Occipital lobe (tissue), 1 donor: ENCODE measurements at regions not wholly inside any gene's neighbourhood (a gene's known extent, or its start where the extent isn't known, plus 50 kb on each side); places are given as distances from the start of the nearest gene placed in this dataset.

Source experiments
- DNase-seq: peaks from one replicate; lab custom pipeline; 2025; lab: John Stamatoyannopoulos, UW

GRCh38 chr4:31360786-31361185 lies 640.6 kb downstream of the PCDH7 start:
- no peak for DNase-seq

GRCh38 chr4:31362756-31363155 lies 642.6 kb downstream of the PCDH7 start:
- no peak for DNase-seq

GRCh38 chr4:31365006-31365690 lies 645.0 kb downstream of the PCDH7 start:
- no peak for DNase-seq

GRCh38 chr4:31366041-31366440 lies 645.9 kb downstream of the PCDH7 start:
- DNase-seq = no peak

GRCh38 chr4:31370866-31371465 lies 650.8 kb downstream of the PCDH7 start:
- DNase-seq = no peak

GRCh38 chr4:31374256-31374960 lies 654.2 kb downstream of the PCDH7 start:
- DNase-seq = no peak

- no peak for DNase-seq
These were observed 655.8 kb downstream of the PCDH7 start for GRCh38 chr4:31375936-31376335.

GRCh38 chr4:31379364-31379763 lies 659.2 kb downstream of the PCDH7 start:
- no peak for DNase-seq

GRCh38 chr4:31383767-31384166 lies 663.6 kb downstream of the PCDH7 start:
- no peak for DNase-seq

GRCh38 chr4:31390849-31391248 lies 670.7 kb downstream of the PCDH7 start:
- DNase-seq = no peak

- no peak for DNase-seq
These were observed 671.8 kb downstream of the PCDH7 start for GRCh38 chr4:31391976-31392375.

GRCh38 chr4:31392923-31393322 lies 672.8 kb downstream of the PCDH7 start:
- DNase-seq = no peak

GRCh38 chr4:31408121-31408520 lies 688.0 kb downstream of the PCDH7 start:
- no peak for DNase-seq

- DNase-seq = no peak
These were observed 691.4 kb downstream of the PCDH7 start for GRCh38 chr4:31411565-31411964.

GRCh38 chr4:31415629-31416028 lies 695.5 kb downstream of the PCDH7 start:
- DNase-seq = no peak

- DNase-seq = no peak
These were observed 696.3 kb downstream of the PCDH7 start for GRCh38 chr4:31416498-31416897.

- no peak for DNase-seq
These were observed 696.9 kb downstream of the PCDH7 start for GRCh38 chr4:31417040-31417439.

GRCh38 chr4:31422006-31422405 lies 701.8 kb downstream of the PCDH7 start:
- DNase-seq = no peak

- DNase-seq = no peak
These were observed 707.5 kb downstream of the PCDH7 start for GRCh38 chr4:31427691-31428090.

GRCh38 chr4:31442236-31442635 lies 722.1 kb downstream of the PCDH7 start:
- DNase-seq = no peak

- DNase-seq = no peak
These were observed 725.4 kb downstream of the PCDH7 start for GRCh38 chr4:31445526-31445925.

GRCh38 chr4:31455612-31456011 lies 735.4 kb downstream of the PCDH7 start:
- no peak for DNase-seq

- no peak for DNase-seq
These were observed 738.6 kb downstream of the PCDH7 start for GRCh38 chr4:31458813-31459212.
